ENCODE measurements at regions not wholly inside any gene's neighbourhood (a gene's known extent, or its start where the extent isn't known, plus 50 kb on each side); places are given as distances from the start of the nearest gene placed in this dataset.

- intact Hi-C loops (cut with DNase I): no loop called here
- no peak for DNase-seq (ENCODE audit: extremely low spot score)
- H3K36me3 ChIP-seq: no peaks in the 10 kb centered on the region
- H3K4me1 ChIP-seq: no peaks in the 10 kb centered on the region
- no peaks in the 10 kb centered on the region for H3K27me3 ChIP-seq
- no peak for TF ChIP-seq POLR2AphosphoS5 (IDR thresholded peaks at IDR 0.05)
- no peak for TF ChIP-seq POLR2A (IDR thresholded peaks at IDR 0.05; ENCODE audit: low read depth)
- no peak for TF ChIP-seq EP300 (IDR thresholded peaks at IDR 0.05)
- TF ChIP-seq CTCF (IDR thresholded peaks at IDR 0.05): no peak
- H3K9me3 ChIP-seq: no peaks in the 10 kb centered on the region
- WGBS: 81% methylated on average over 12 of the region's 12 CpGs
- H3K4me3 ChIP-seq: no peak overlapping the region
- no peak overlapping the region for H3K27ac ChIP-seq (replicated peaks in 1 of 4)
These were observed 273.0 kb downstream of the ADGB start for GRCh38 chr6:146871611-146872425.

- DNase-seq (ENCODE audit: extremely low spot score): no peak
- TF ChIP-seq POLR2A (IDR thresholded peaks at IDR 0.05; ENCODE audit: low read depth): no peak
- no peak for TF ChIP-seq POLR2AphosphoS5 (IDR thresholded peaks at IDR 0.05)
- no peak for TF ChIP-seq EP300 (IDR thresholded peaks at IDR 0.05)
- no peak for TF ChIP-seq CTCF (IDR thresholded peaks at IDR 0.05)
- no peak overlapping the region for H3K4me3 ChIP-seq
- H3K27ac ChIP-seq (replicated peaks in 1 of 4): no peak overlapping the region
- intact Hi-C loops (cut with DNase I): no loop called here
- H3K9me3 ChIP-seq: no peaks in the 10 kb centered on the region
- 88% methylated on average over 1 of the region's 1 CpG for WGBS
- no peaks in the 10 kb centered on the region for H3K27me3 ChIP-seq
- H3K4me1 ChIP-seq: no peaks in the 10 kb centered on the region
- H3K36me3 ChIP-seq: no peaks in the 10 kb centered on the region
These were observed 273.6 kb downstream of the ADGB start for GRCh38 chr6:146872426-146872785.

- no peak for TF ChIP-seq POLR2A (IDR thresholded peaks at IDR 0.05; ENCODE audit: low read depth)
- no peak for TF ChIP-seq CTCF (IDR thresholded peaks at IDR 0.05)
- no peak for TF ChIP-seq POLR2AphosphoS5 (IDR thresholded peaks at IDR 0.05)
- no peak for TF ChIP-seq EP300 (IDR thresholded peaks at IDR 0.05)
- H3K9me3 ChIP-seq: no peaks in the 10 kb centered on the region
- H3K4me3 ChIP-seq: no peak overlapping the region
- WGBS: 96% methylated on average over 4 of the region's 4 CpGs
- DNase-seq (ENCODE audit: extremely low spot score): no peak
- peaks cover 0 to 7% (median 5%) of the 10 kb centered on the region in 4 donors for H3K4me1 ChIP-seq
- no peak overlapping the region for H3K27ac ChIP-seq (replicated peaks in 1 of 4)
- intact Hi-C loops (cut with DNase I): no loop called here
- H3K36me3 ChIP-seq: no peaks in the 10 kb centered on the region
- H3K27me3 ChIP-seq: no peaks in the 10 kb centered on the region
These were observed 275.7 kb downstream of the ADGB start for GRCh38 chr6:146874278-146875018.

GRCh38 chr6:146875927-146876270 lies 277.1 kb downstream of the ADGB start:
- Histone ChIP-seq H3K4me1 (peaks cover 0 to 7% (median 5%) of the 10 kb centered on the region in 4 donors), H3K36me3 (no peaks in the 10 kb centered on the region), H3K27ac (replicated peaks in 1 of 4) (no peak overlapping the region), H3K4me3 (no peak overlapping the region), H3K9me3 (no peaks in the 10 kb centered on the region), H3K27me3 (no peaks in the 10 kb centered on the region)
- DNase-seq (ENCODE audit: extremely low spot score): no peak
- intact Hi-C loops (cut with DNase I): no loop called here
- 86% methylated on average over 4 of the region's 4 CpGs for WGBS
- no peak for TF ChIP-seq CTCF (IDR thresholded peaks at IDR 0.05)
- no peak for TF ChIP-seq EP300 (IDR thresholded peaks at IDR 0.05)
- no peak for TF ChIP-seq POLR2AphosphoS5 (IDR thresholded peaks at IDR 0.05)
- no peak for TF ChIP-seq POLR2A (IDR thresholded peaks at IDR 0.05; ENCODE audit: low read depth)
